BJ (cell line): ENCODE measurements at regions not wholly inside any gene's neighbourhood (a gene's known extent, or its start where the extent isn't known, plus 50 kb on each side); places are given as distances from the start of the nearest gene placed in this dataset.

Experiments used
- CTCF ChIA-PET: fragments of 350-600 bp; formaldehyde crosslinking; extraction: SDS; loops from one replicate; lab custom pipeline; 2021; ENCODE audit warnings: antibody characterized with exemption, inconsistent platforms; lab: Yijun Ruan, JAX
- POLR2A ChIA-PET: fragments of 300-600 bp; sonication (Branson Sonifier 250); formaldehyde crosslinking; extraction: SDS; loops from one replicate; lab custom pipeline; 2021; ENCODE audit warnings: antibody characterized with exemption; lab: Charles Lee
- DNase-seq: peaks from one replicate; pipeline ENCODE4 v3.0.0-alpha.2; 2011; ENCODE audit warnings: low read depth
- H3K27me3 ChIP-seq: 2 replicates; pipeline ENCODE4 v1.6.0; 2011; ENCODE audit warnings: low read length; ENCODE audit not compliant: control insufficient read depth, insufficient read depth
- H3K36me3 ChIP-seq: 2 replicates; pipeline ENCODE4 v1.5.1; 2011; ENCODE audit warnings: low read length; ENCODE audit not compliant: control insufficient read depth, insufficient read depth
- H3K4me3 ChIP-seq: 2 replicates; pipeline ENCODE4 v1.5.1; 2011; ENCODE audit warnings: low read depth, mild to moderate bottlenecking, control low read depth, low read length
- TF ChIP-seq, protein P1 (sequence below): IDR thresholded peaks from 2 replicates; pipeline ENCODE4 v1.5.1; 2011; ENCODE audit warnings: low read depth, mild to moderate bottlenecking, control low read depth, inconsistent platforms, low read length, moderate library complexity; ENCODE audit not compliant: insufficient read depth

DNA sequence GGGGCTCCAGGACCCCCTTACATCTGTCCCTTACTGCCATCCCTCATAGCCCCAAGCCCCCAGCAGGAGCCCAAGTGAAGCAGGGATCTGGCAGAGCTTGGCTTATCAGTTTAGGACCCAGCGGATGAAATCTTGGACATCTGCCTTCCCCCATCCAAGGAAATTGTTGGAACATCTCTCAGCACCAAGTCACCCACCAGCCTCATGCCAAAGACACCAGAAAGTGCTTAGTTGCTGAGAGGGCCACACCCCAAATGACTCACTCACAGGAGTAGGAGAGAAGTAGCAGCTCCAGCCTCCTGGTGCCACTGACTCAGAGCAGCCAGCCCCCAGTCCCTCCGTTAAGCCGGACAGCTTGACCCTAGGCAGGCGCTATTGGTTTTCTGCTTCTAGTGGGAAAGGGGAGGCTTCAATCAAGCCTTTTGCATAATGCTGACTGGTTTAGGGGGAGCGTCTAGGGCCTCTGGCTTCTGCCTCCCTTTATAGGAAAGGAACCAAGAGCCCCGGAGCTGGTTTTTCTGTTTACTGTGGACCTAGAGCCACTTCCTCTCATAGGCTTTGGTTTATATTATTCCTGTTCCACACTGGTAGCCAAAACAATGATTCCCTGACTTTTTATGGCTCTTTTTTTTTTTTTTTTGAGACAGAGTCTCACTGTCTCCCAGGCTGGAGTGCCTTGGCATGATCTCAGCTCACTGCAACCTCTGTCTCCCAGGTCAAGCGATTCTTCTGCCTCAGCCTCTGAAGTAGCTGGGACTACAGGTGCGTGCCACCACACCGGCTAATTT lies 114.2 kb upstream of the IPO9 start:
- TF ChIP-seq, protein P1, sequence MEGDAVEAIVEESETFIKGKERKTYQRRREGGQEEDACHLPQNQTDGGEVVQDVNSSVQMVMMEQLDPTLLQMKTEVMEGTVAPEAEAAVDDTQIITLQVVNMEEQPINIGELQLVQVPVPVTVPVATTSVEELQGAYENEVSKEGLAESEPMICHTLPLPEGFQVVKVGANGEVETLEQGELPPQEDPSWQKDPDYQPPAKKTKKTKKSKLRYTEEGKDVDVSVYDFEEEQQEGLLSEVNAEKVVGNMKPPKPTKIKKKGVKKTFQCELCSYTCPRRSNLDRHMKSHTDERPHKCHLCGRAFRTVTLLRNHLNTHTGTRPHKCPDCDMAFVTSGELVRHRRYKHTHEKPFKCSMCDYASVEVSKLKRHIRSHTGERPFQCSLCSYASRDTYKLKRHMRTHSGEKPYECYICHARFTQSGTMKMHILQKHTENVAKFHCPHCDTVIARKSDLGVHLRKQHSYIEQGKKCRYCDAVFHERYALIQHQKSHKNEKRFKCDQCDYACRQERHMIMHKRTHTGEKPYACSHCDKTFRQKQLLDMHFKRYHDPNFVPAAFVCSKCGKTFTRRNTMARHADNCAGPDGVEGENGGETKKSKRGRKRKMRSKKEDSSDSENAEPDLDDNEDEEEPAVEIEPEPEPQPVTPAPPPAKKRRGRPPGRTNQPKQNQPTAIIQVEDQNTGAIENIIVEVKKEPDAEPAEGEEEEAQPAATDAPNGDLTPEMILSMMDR: no peak
- Histone ChIP-seq H3K36me3 (peaks cover 25% of the 10 kb centered on the region), H3K27me3 (no peaks in the 10 kb centered on the region), H3K4me3 (no peak overlapping the region)
- CTCF ChIA-PET: interaction anchor here (0.8 to 17.3 kb wide), 9 partner anchors 9 to 232 kb away, joined by 3 to 495 read pairs (median 6); no protein-coding TSS in a partner anchor
- POLR2A ChIA-PET: interaction anchor here (0.6 kb wide), 1 partner anchor 67 kb away, joined by 3 read pairs; no protein-coding TSS in a partner anchor
- DNase-seq: peak; percentile 98

DNA sequence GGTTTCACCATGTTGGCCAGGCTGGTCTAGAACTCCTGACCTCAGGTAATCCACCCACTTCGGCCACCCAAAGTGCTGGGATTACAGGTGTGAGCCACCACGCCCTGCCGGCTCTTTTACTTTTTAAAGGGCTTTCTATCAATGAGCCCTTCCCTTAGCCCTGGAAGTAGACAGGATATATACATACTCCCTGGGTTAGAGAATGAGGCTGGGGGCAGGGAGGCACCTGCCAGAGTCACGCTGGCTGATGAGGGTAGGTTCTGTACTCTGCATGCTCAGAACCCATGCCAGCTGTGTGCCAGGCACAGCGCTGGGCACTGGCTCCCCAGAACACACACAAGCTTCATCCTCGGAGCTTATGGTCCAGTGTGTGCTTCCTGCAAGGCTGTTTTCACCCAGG lies 113.6 kb upstream of the IPO9 start:
- CTCF ChIA-PET: interaction anchor here (0.9 to 17.3 kb wide), 7 partner anchors 8 to 233 kb away, joined by 3 to 495 read pairs (median 6); no protein-coding TSS in a partner anchor
- no peak overlapping the region for H3K4me3 ChIP-seq
- TF ChIP-seq, protein P1: no peak
- POLR2A ChIA-PET: no interaction called here
- no peak for DNase-seq
- H3K27me3 ChIP-seq: no peaks in the 10 kb centered on the region
- peaks cover 27% of the 10 kb centered on the region for H3K36me3 ChIP-seq

DNA sequence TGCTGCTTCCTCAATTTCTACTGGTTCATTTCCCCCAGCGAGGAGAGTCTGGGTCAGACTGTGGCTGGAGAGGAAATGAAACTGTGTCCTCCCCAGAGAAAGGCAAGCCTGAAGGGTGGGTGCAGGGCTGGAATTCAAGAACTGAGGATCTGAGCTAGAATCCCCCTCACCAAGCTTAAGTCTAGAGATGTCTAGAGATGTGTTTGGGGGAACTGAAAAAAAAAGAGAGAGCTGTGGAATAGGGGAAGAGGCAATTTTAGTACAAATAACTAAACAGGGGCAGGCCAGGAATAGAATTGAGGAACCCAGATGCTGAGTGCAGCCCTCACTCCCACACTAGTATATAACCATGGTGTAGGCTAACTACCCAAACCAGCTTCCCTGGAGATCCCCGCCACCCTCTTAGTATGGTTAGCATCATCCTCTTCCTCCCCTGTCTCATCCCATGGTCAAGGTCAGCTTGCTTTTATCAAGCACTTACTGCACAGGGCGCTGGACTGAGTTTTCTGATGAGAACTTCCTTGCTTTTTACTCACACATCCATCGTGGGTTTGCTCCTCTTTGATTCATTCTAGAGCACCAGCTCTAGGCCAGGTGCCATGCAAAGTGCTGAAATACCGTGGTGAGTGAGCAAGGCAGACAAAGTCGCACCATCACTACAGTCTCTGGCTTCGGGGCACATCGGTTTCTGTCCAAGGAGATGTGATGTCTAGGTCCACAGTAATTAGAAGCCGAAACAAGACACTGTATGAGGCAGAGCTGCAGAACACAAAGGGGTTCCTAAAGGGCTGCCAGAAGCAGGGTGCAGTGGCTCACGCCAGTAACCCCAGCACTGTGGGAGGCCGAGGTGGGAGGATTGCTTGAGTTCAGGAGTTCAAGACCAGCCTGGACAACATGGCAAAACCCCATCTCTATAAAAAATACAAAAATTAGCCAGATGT lies 112.9 kb upstream of the IPO9 start:
- TF ChIP-seq, protein P1: no peak
- ChIA-PET POLR2A (no interaction called here), CTCF (interaction anchor here (0.6 to 17.3 kb wide), 9 partner anchors 10 to 234 kb away, joined by 3 to 495 read pairs (median 5); no protein-coding TSS in a partner anchor)
- H3K36me3 ChIP-seq: peaks cover 28% of the 10 kb centered on the region
- H3K4me3 ChIP-seq: no peak overlapping the region
- no peak for DNase-seq
- H3K27me3 ChIP-seq: no peaks in the 10 kb centered on the region

DNA sequence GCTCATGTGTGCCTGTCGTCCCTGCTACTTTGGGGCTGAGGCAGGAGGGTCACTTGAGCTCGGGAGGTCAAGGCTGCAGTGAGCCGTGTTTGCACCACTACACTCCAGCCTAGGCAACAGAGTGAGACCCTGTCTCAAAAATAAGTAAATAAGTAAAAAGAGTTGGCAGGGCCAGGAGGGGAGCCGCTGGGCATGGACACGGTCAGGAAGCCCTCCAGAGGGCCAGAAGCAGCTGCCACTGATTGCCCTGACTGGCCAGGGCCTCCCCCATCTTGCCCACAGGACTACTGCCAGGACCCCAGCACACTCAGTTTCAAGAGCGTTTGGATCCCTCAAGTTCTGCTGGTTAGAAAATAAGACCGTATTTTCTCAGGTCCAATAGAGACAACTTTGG lies 112.2 kb upstream of the IPO9 start:
- DNase-seq: no peak
- ChIA-PET POLR2A (no interaction called here), CTCF (interaction anchor here (1.2 to 17.3 kb wide), 4 partner anchors 12 to 157 kb away, joined by 3 to 495 read pairs (median 8); no protein-coding TSS in a partner anchor)
- H3K36me3 ChIP-seq: peaks cover 28% of the 10 kb centered on the region
- TF ChIP-seq, protein P1: no peak
- H3K27me3 ChIP-seq: no peaks in the 10 kb centered on the region
- H3K4me3 ChIP-seq: no peak overlapping the region
